H1 (cell line): ENCODE measurements at regions not wholly inside any gene's neighbourhood (a gene's known extent, or its start where the extent isn't known, plus 50 kb on each side); places are given as distances from the start of the nearest gene placed in this dataset.

ENCODE experiments used
- CTCF ChIA-PET: fragments of 300-600 bp; sonication (Branson Sonifier 250); formaldehyde crosslinking; loops from one replicate; lab custom pipeline; 2021; ENCODE audit not compliant: partially characterized antibody; lab: Charles Lee
- POLR2A ChIA-PET: fragments of 300-600 bp; sonication (Branson Sonifier 250); formaldehyde crosslinking; loops from one replicate; lab custom pipeline; 2021; ENCODE audit warnings: inconsistent platforms; ENCODE audit not compliant: partially characterized antibody; lab: Charles Lee
- DNase-seq, 2 experiments: peaks; one replicate each; pipeline versions ENCODE4 v3.0.0 to v3.0.0-alpha.2; 2010 to 2022; ENCODE audit warnings: low spot score in 2 of 2, low read depth in 1 of 2, mixed read lengths in 1 of 2
- FAIRE-seq: peaks from 2 replicates; lab custom pipeline; 2011; peaks lifted over from hg19 to GRCh38; lab: Jason Lieb, UNC
- H2AFZ ChIP-seq: 2 replicates; pipeline ENCODE4 v1.8.1; 2012; ENCODE audit warnings: low read length, inconsistent platforms
- H2AK5ac ChIP-seq: 2 replicates; pipeline ENCODE4 v1.6.1; 2013; ENCODE audit warnings: low read depth, low read length
- H2BK120ac ChIP-seq: replicated peaks from 2 replicates; pipeline ENCODE3; 2013; ENCODE audit warnings: low read depth, low read length, inconsistent platforms
- H2BK12ac ChIP-seq: 2 replicates; pipeline ENCODE4 v1.6.1; 2013; ENCODE audit warnings: low read depth, low read length
- H2BK15ac ChIP-seq: 2 replicates; pipeline ENCODE4 v1.6.1; 2013; ENCODE audit warnings: low read length
- H2BK20ac ChIP-seq: 2 replicates; pipeline ENCODE4 v1.6.1; 2013; ENCODE audit warnings: low read length
- H2BK5ac ChIP-seq: 2 replicates; pipeline ENCODE4 v1.6.1; 2013; ENCODE audit warnings: low read depth, low read length
- H3K14ac ChIP-seq: 2 replicates; pipeline ENCODE4 v1.6.1; 2013; ENCODE audit warnings: inconsistent platforms; ENCODE audit not compliant: insufficient read length
- H3K18ac ChIP-seq: 2 replicates; pipeline ENCODE4 v1.6.1; 2013; ENCODE audit warnings: low read length; ENCODE audit errors: extremely low read depth
- H3K23ac ChIP-seq: 2 replicates; pipeline ENCODE4 v1.6.1; 2013; ENCODE audit warnings: inconsistent platforms; ENCODE audit not compliant: insufficient read length
- H3K23me2 ChIP-seq: 2 replicates; pipeline ENCODE4 v1.6.1; 2013; ENCODE audit warnings: low read depth, low read length
- H3K27ac ChIP-seq: 2 replicates; pipeline ENCODE4 v1.6.1; 2011; ENCODE audit warnings: low read depth, low read length, inconsistent platforms
- H3K27me3 ChIP-seq, 4 experiments: replicated peaks in 1 of 4; 1 replicate in 1 of 4; 2 replicates in 3 of 4; pipeline versions ENCODE4 v1.6.1 to v1.8.1; 2011 to 2013; ENCODE audit warnings: low read length in 3 of 4, mild to moderate bottlenecking in 3 of 4, inconsistent platforms in 2 of 4, mixed read lengths in 2 of 4, moderate library complexity in 1 of 4; ENCODE audit not compliant: control insufficient read depth in 3 of 4, insufficient read depth in 3 of 4; ENCODE audit errors: extremely low read depth in 1 of 4
- H3K36me3 ChIP-seq, 4 experiments: 2 replicates each; pipeline versions ENCODE4 v1.6.1 to v1.8.1; 2011 to 2013; ENCODE audit warnings: mild to moderate bottlenecking in 4 of 4, low read length in 3 of 4, moderate library complexity in 2 of 4, control low read depth in 1 of 4, inconsistent platforms in 1 of 4; ENCODE audit not compliant: insufficient read depth in 4 of 4, control insufficient read depth in 2 of 4
- H3K4ac ChIP-seq: replicated peaks from 2 replicates; pipeline ENCODE3; 2013; ENCODE audit warnings: low read length, low read depth, mixed read lengths, inconsistent platforms; ENCODE audit not compliant: insufficient read length
- H3K4me1 ChIP-seq, 4 experiments: replicated peaks in 1 of 4; 1 replicate in 1 of 4; 2 replicates in 3 of 4; pipeline versions ENCODE4 v1.6.1 to v1.8.1; 2011 to 2013; ENCODE audit warnings: low read length in 3 of 4, inconsistent platforms in 2 of 4, mixed read lengths in 1 of 4; ENCODE audit not compliant: insufficient read depth in 4 of 4, control insufficient read depth in 3 of 4
- H3K4me2 ChIP-seq, 2 experiments: 2 replicates each; pipeline versions ENCODE4 v1.6.1 to v1.8.1; 2011 to 2013; ENCODE audit warnings: low read depth in 2 of 2, low read length in 2 of 2, control low read depth in 1 of 2, inconsistent platforms in 1 of 2, mild to moderate bottlenecking in 1 of 2; ENCODE audit not compliant: insufficient read depth in 1 of 2
- H3K4me3 ChIP-seq, 4 experiments: fragments of 200-600, 300-600 bp in 1 of 4; sonication (generic), shearing (Covaris generic), sonication (Bioruptor Twin) in 1 of 4; 2 replicates each; pipeline versions ENCODE4 v1.5.1 to v1.8.1; 2011 to 2016; ENCODE audit warnings: low read length in 4 of 4, low read depth in 3 of 4, control low read depth in 2 of 4, inconsistent platforms in 2 of 4, mild to moderate bottlenecking in 2 of 4, mixed read lengths in 1 of 4, moderate library complexity in 1 of 4; ENCODE audit not compliant: insufficient read depth in 2 of 4; ENCODE audit errors: extremely low read depth in 1 of 4
- H3K56ac ChIP-seq: replicated peaks from 2 replicates; pipeline ENCODE3; 2013; ENCODE audit warnings: low read depth, mild to moderate bottlenecking, mixed read lengths, low read length, inconsistent platforms; ENCODE audit not compliant: insufficient read length
- H3K79me1 ChIP-seq: 2 replicates; pipeline ENCODE4 v1.6.1; 2013; ENCODE audit warnings: low read depth, low read length, control low read depth
- H3K79me2 ChIP-seq, 2 experiments: 2 replicates each; pipeline versions ENCODE4 v1.6.1 to v1.8.1; 2012 to 2013; ENCODE audit warnings: low read length in 2 of 2, mild to moderate bottlenecking in 2 of 2, inconsistent platforms in 1 of 2; ENCODE audit not compliant: insufficient read depth in 2 of 2, control insufficient read depth in 1 of 2
- H3K9ac ChIP-seq, 4 experiments: replicated peaks in 1 of 4; 1 replicate in 1 of 4; 2 replicates in 3 of 4; pipeline versions ENCODE4 v1.6.1 to v1.8.1; 2011 to 2013; ENCODE audit warnings: low read depth in 3 of 4, low read length in 3 of 4, control low read depth in 2 of 4, mild to moderate bottlenecking in 2 of 4, moderate library complexity in 2 of 4, inconsistent platforms in 1 of 4; ENCODE audit errors: extremely low read depth in 1 of 4
- H3K9me3 ChIP-seq, 2 experiments: 2 replicates each; pipeline versions ENCODE4 v1.6.1 to v1.8.1; 2012 to 2013; ENCODE audit warnings: mild to moderate bottlenecking in 2 of 2, moderate library complexity in 2 of 2, control low read depth in 1 of 2, inconsistent platforms in 1 of 2, low read depth in 1 of 2, low read length in 1 of 2, mixed read lengths in 1 of 2; ENCODE audit not compliant: insufficient read depth in 2 of 2
- H4K20me1 ChIP-seq, 2 experiments: replicated peaks in 1 of 2; 2 replicates each; pipeline versions ENCODE3 to v1.8.1; 2011 to 2013; ENCODE audit warnings: inconsistent platforms in 2 of 2, low read length in 2 of 2, mild to moderate bottlenecking in 1 of 2; ENCODE audit not compliant: insufficient read depth in 2 of 2, control insufficient read depth in 1 of 2
- H4K5ac ChIP-seq: 2 replicates; pipeline ENCODE4 v1.6.1; 2013; ENCODE audit warnings: low read length, low read depth, mixed read lengths, inconsistent platforms; ENCODE audit not compliant: insufficient read length
- H4K8ac ChIP-seq: 2 replicates; pipeline ENCODE4 v1.8.0; 2013; ENCODE audit warnings: mild to moderate bottlenecking, moderate library complexity, low read length, inconsistent platforms; ENCODE audit not compliant: insufficient read depth; ENCODE audit errors: extremely low read depth
- H4K91ac ChIP-seq: replicated peaks from 2 replicates; pipeline ENCODE3; 2013; ENCODE audit warnings: low read length, mixed read lengths, inconsistent platforms; ENCODE audit not compliant: insufficient read length
- ASH2L ChIP-seq: fragments of 200-600, 300-600 bp; sonication (generic); IDR thresholded peaks from one replicate; pipeline ENCODE4 v1.7.1; 2017; ENCODE audit warnings: low read length
- BACH1 ChIP-seq: IDR thresholded peaks from 2 replicates; pipeline ENCODE4 v1.6.1; 2012; ENCODE audit warnings: low read length, improper control_type of control experiment
- CHD2 ChIP-seq: IDR thresholded peaks from 2 replicates; pipeline ENCODE4 v1.6.1; 2012; ENCODE audit warnings: low read length, improper control_type of control experiment
- CTBP2 ChIP-seq: IDR thresholded peaks from 2 replicates; pipeline ENCODE4 v1.7.0; 2011; ENCODE audit warnings: borderline replicate concordance, mild to moderate bottlenecking, moderate library complexity, mixed read lengths, low read length; ENCODE audit not compliant: insufficient read depth, insufficient read length
- EGR1 ChIP-seq: IDR thresholded peaks from 2 replicates; pipeline ENCODE4 v1.6.1; 2011; ENCODE audit warnings: low read depth, low read length, borderline replicate concordance
- WGBS, 2 experiments: shearing (Covaris generic) in 1 of 2; methylation state at CpG; one replicate each; pipeline versions ENCODE4 v1.1.6 to v1.1.7; 2013 to 2015; ENCODE audit warnings: low lambda C conversion rate in 2 of 2, mixed read lengths in 2 of 2, inconsistent platforms in 1 of 2, low coverage in 1 of 2, missing lambda C conversion rate in 1 of 2; ENCODE audit not compliant: insufficient replicate concordance in 2 of 2, insufficient coverage in 1 of 2, insufficient read length in 1 of 2; ENCODE audit errors: extremely low coverage in 1 of 2, missing lambda C conversion rate in 1 of 2; 5-methylcytosine and 5-hydroxymethylcytosine counted together

- H3K4me2 ChIP-seq, result no peak overlapping the region
- H2AK5ac ChIP-seq, result no peak overlapping the region
- H2BK5ac ChIP-seq, result no peak overlapping the region
- no peak overlapping the region for H3K14ac ChIP-seq
- H2BK12ac ChIP-seq, result 0 out of 2 replicates have a peak overlapping the region, but pooled peaks have one; percentile 27
- H4K91ac ChIP-seq, result no peak overlapping the region
- no peak overlapping the region for H3K27ac ChIP-seq
- no peak overlapping the region for H4K8ac ChIP-seq
- FAIRE-seq, result no peak
- no peak overlapping the region for H2BK120ac ChIP-seq
- ChIA-PET POLR2A (no interaction called here), CTCF (no interaction called here)
- peaks cover 0 to 5% (median 0%) of the 10 kb centered on the region in 4 experiments; a peak in 1 of 7 replicates for H3K4me1 ChIP-seq
- H3K79me1 ChIP-seq, result no peaks in the 10 kb centered on the region
- H3K23ac ChIP-seq, result no peak overlapping the region
- no peak overlapping the region for H3K4me3 ChIP-seq
- no peaks in the 10 kb centered on the region for H4K20me1 ChIP-seq
- no peak for DNase-seq
- WGBS, 2 experiments, result 91% methylated on average over 4 of the region's 4 CpGs; no CpG with 5 or more reads in 1 of the 2 experiments
- no peak for TF ChIP-seq CHD2
- no peak for TF ChIP-seq ASH2L
- no peak for TF ChIP-seq BACH1
- no peak for TF ChIP-seq CTBP2
- TF ChIP-seq EGR1, result no peak
- no peak overlapping the region for H3K9ac ChIP-seq
- no peaks in the 10 kb centered on the region; a peak in 1 of 4 replicates for H3K9me3 ChIP-seq
- no peaks in the 10 kb centered on the region for H3K23me2 ChIP-seq
- H3K4ac ChIP-seq, result no peak overlapping the region
- H3K27me3 ChIP-seq, result no peaks in the 10 kb centered on the region
- no peak overlapping the region for H2BK20ac ChIP-seq
- H2AFZ ChIP-seq, result no peak overlapping the region
- H4K5ac ChIP-seq, result no peak overlapping the region
- no peak overlapping the region for H2BK15ac ChIP-seq
- H3K56ac ChIP-seq, result no peak overlapping the region
- no peaks in the 10 kb centered on the region for H3K36me3 ChIP-seq
- no peak overlapping the region for H3K18ac ChIP-seq
- no peaks in the 10 kb centered on the region; a peak in 1 of 4 replicates for H3K79me2 ChIP-seq
These were observed 240.2 kb downstream of the AJAP1 start for GRCh38 chr1:4894566-4894965.
